Skin epidermis (tissue), 12 donors: ENCODE measurements at regions not wholly inside any gene's neighbourhood (a gene's known extent, or its start where the extent isn't known, plus 50 kb on each side); places are given as distances from the start of the nearest gene placed in this dataset.
A peak's percentile ranks its signal among the peaks of the same experiment; 100 is the strongest.

Experiments
- H3K27ac ChIP-seq, 21 experiments: fragments of 200-600 bp; sonication (generic) in 11 of 21; one replicate each; pipeline ENCODE4 v1.5.0; 2020; ENCODE audit warnings: mild to moderate bottlenecking in 3 of 21, inconsistent platforms in 2 of 21, moderate library complexity in 2 of 21
- H3K4me3 ChIP-seq, 7 experiments: fragments of 200-600 bp; sonication (generic) in 2 of 7; one replicate each; pipeline ENCODE4 v1.5.0; 2020; ENCODE audit warnings: inconsistent platforms in 2 of 7, mild to moderate bottlenecking in 2 of 7, moderate library complexity in 1 of 7

DNA sequence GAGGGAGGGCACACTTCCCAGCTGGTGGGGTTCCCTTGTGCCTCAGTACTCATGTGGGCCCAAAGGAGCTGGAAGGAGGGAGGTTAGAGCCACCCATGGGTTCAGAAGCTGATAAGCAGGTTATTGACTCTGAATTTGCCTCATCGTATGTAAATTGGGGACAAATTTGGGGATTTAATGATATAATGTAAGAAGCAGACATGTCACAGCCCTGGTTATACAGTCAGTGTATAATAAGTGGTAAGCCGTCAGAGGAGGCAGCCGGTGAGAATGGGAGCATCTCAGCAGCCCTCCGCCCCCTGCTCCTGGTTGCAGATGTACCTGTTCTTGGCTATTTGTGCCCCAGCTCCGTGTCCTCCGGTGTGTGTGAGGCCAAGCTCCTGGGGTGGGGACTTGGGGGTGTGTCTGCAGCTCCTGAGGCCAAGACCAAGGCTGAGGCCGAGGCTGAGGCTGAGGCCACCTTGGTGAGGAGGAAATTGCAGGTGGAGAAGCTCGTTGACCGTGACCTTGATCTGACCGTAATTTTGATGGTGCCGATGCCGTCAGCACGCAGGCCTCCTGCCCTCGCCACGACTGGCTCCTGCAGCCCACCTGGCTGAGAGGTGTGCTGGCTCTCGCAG, 288.1 kb downstream of the SEC14L1 start:
- Histone ChIP-seq H3K27ac (peak overlapping the region in 12 of 21 experiments; percentile 11 to 79 (median 48)), H3K4me3 (no peak overlapping the region)

DNA sequence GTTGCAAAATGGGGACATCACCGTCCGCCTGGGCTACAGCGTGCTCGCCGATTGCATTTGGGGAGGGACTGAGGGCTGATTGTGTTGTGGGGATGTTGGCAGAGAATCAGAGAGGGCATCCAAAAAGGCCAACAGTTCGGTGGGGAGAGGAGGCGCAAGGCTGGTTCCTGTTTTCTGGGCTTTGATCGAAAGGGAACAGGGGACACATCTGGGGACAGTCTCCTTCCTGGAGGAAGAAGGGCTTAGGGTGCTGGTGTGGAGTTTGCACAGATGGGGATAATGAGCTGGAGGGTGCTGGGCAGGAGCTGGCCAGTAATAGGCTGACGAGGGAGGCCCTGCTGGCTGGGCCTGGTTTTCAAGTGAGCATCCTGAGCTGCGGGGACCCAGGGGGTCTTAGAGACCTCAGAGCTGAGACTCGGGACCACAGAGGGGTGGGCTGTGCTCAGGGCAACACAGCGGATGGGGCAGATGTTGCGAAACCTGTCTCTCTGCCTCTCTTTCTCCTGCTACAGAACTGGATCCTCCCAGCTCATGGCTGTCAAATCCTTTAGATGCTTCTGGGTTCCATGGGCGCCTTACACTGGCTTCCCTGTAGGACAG, 288.7 kb downstream of the SEC14L1 start:
- H3K4me3 ChIP-seq, result no peak overlapping the region
- H3K27ac ChIP-seq, result peak overlapping the region in 18 of 21 experiments; percentile 8 to 75 (median 42)

- no peak overlapping the region for H3K4me3 ChIP-seq
- H3K27ac ChIP-seq, result peak overlapping the region in 17 of 21 experiments; percentile 8 to 70 (median 37)
These were observed 289.4 kb downstream of the SEC14L1 start for GRCh38 chr17:77429969-77430752.

DNA sequence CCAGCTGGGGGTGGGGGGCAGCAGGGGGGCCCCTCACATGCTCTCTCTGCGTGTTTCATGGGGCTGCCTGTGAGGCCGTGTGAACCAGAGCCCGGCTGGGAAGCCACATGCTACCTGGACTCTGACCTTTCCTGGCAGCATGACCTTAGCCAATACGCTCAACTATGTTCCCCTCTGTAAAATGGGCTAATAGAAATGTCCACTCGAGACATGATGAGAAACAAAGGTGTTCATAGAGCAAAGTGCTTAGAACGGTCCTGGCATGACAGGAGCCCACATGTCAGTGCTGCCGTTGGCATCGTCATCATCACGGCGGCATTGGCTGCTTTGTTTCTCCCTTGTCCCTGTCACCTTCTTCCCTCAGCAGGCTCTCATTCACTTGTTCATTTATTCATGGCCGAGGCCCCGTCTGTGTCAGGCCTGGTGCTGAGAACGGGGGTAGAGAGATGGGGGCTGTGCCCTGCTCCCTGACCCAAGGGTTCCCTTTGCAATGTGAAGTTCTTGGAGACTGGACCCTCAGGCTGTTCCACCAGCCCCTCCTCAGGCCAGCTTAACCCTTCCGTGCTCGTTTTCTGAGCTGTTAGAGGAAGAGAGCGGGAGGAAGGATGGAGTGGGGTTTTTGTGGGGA, 291.4 kb downstream of the SEC14L1 start:
- no peak overlapping the region for H3K4me3 ChIP-seq
- H3K27ac ChIP-seq, result peak overlapping the region in 1 of 21 experiments; percentile 97

DNA sequence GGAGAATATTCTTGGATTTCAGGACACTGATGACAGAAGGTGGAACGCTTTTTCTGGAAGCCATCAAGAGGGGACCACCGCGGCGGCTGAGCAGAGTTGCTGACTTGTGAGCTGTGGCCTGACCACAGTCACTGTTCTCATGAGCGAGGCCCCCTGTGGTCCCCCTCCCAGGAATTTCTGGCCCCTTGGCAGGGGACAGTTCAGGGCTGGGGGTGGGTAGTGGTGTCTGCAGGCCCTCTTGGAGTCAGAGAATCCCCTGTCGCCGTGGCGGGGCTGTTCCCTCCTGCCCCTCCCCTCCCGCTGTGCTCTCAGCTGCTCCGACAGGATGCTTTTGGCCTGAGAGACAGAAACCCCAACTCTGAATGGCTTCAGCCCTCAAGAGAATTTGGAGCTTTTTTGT, 292.0 kb downstream of the SEC14L1 start:
- no peak overlapping the region for H3K4me3 ChIP-seq

GRCh38 chr17:77433385-77434135, 292.8 kb downstream of the SEC14L1 start:
- Histone ChIP-seq H3K27ac (peak overlapping the region in 16 of 21 experiments; percentile 6 to 97 (median 42)), H3K4me3 (no peak overlapping the region)

More for the DNA sequence above, 292.0 kb downstream of the SEC14L1 start:
- H3K27ac ChIP-seq, result peak overlapping the region in 6 of 21 experiments; percentile 53 to 97 (median 80)

DNA sequence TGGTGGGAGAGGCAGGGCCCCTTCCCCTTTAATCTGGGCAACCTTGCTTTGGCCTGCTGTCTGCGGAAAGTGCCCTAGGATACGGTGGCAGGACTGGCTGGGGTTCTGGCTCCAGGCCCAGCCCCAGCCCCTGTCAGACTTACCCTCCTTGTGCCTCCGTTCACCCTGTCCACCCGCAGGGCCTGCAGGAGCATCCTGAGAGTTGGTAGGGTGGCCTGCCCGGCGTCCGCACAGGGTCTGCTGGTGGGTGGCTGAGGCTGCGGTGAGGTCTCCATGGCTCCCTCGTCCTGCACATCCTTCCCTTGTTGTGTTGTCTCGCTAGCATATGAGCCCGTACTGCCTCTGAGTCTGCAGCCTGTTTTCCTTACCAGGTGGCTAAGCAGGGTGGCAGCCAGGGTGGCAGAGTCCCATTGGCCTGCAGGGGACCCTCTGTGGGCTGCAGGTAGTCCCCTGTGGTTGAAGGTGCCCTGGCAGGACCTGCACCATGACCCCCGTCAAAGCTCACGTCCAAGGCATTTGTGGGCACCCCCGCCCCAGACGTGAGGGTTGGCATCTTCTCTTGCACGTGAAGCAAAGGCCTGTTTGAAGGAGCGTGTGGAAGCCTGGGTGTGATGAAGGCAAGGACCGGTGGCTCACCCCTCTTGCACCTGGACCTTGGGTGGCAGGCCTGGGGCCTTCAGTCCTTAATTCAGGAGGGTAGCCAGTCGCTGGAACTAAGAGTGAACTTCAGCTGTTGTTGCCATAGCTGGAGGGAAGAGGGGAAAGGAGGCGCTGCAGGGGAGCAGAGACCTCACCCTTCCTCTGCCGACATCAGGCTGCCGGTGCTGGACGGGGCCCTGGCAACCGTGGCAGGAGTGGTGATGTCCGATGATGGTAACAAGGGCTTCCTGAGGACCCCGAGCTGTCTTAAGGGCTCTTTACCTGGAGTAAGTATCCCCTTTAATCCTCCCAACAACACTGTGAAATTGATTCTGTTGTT, 293.7 kb downstream of the SEC14L1 start:
- H3K27ac ChIP-seq, result peak overlapping the region in 14 of 21 experiments; percentile 6 to 97 (median 48)
- H3K4me3 ChIP-seq, result no peak overlapping the region

- peak overlapping the region in 11 of 21 experiments; percentile 7 to 97 (median 42) for H3K27ac ChIP-seq
- H3K4me3 ChIP-seq, result no peak overlapping the region
These were observed 294.7 kb downstream of the SEC14L1 start for GRCh38 chr17:77435272-77436057.

GRCh38 chr17:77436058-77436442, 295.3 kb downstream of the SEC14L1 start:
- no peak overlapping the region for H3K4me3 ChIP-seq

GRCh38 chr17:77436481-77436880, 295.7 kb downstream of the SEC14L1 start:
- H3K4me3 ChIP-seq, result no peak overlapping the region
- peak overlapping the region in 15 of 21 experiments; percentile 4 to 97 (median 42) for H3K27ac ChIP-seq

More at GRCh38 chr17:77436058-77436442, 295.3 kb downstream of the SEC14L1 start:
- H3K27ac ChIP-seq, result peak overlapping the region in 10 of 21 experiments; percentile 8 to 97 (median 61)

GRCh38 chr17:77437017-77437416, 296.2 kb downstream of the SEC14L1 start:
- no peak overlapping the region for H3K4me3 ChIP-seq
- H3K27ac ChIP-seq, result peak overlapping the region in 16 of 21 experiments; percentile 3 to 97 (median 48)

GRCh38 chr17:77437747-77438146, 297.0 kb downstream of the SEC14L1 start:
- no peak overlapping the region for H3K4me3 ChIP-seq
- H3K27ac ChIP-seq, result peak overlapping the region in 14 of 21 experiments; percentile 3 to 97 (median 70)

GRCh38 chr17:77438241-77439188, 297.7 kb downstream of the SEC14L1 start:
- H3K27ac ChIP-seq, result peak overlapping the region in 18 of 21 experiments; percentile 3 to 97 (median 76)

DNA sequence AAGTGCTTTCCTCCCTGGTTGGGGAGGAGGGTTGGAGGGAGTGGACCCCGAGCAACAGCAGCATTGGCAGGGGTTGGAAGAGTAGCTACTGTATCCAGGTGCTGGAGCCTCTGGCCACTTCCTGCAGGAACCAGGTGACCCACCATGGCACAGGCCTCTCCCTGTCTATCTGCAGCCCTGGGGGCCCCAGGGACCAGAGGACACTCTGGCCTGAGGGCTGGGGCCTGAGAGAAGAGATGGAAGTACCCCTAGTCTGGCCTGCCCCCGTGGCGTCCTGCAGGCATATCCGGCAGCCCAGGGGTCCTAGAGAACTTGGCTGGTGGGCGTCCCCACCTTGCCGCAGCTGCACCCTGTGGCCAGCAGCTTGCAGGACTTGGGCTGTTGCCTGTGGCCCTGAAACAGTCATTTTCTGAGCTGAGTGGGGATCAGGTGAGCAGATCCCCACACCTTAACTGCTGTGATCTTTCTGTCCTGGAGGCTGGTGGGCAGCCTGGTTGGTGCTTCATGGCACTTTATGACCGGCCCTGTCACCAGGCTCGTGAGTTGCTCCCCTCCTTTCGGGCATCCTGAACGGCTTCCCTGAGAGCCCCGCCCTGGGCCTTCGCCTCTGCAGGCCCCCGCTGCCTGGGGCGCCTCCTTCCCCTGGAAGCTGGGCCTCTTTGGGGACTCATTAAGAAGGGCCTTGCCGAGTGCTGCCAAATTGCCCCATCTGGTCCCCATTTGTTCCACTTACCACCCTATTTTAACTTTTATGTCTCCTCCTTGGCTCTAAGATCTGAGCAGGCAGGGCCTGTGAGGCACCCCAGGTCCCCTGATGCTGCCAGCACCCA, 298.6 kb downstream of the SEC14L1 start:
- Histone ChIP-seq H3K4me3 (no peak overlapping the region), H3K27ac (peak overlapping the region in 19 of 21 experiments; percentile 10 to 97 (median 76))

More at GRCh38 chr17:77438241-77439188, 297.7 kb downstream of the SEC14L1 start:
- no peak overlapping the region for H3K4me3 ChIP-seq

GRCh38 chr17:77440560-77440981, 299.8 kb downstream of the SEC14L1 start:
- Histone ChIP-seq H3K4me3 (no peak overlapping the region), H3K27ac (peak overlapping the region in 20 of 21 experiments; percentile 26 to 97 (median 76))
